Limb (tissue), 2 donors: ENCODE measurements at regions not wholly inside any gene's neighbourhood (a gene's known extent, or its start where the extent isn't known, plus 50 kb on each side); places are given as distances from the start of the nearest gene placed in this dataset.
"Not testable (repeated sequence)": the region's sequence is repeated elsewhere in the genome, so short reads cannot be mapped to it uniquely, and the experiment has no call there.

ENCODE experiments used
- DNase-seq, 2 donors: peaks; one replicate each; pipeline ENCODE4 v3.0.0-alpha.2; 2016; ENCODE audit errors: extremely low spot score in 2 of 2

- no peak for DNase-seq
These were observed 1519.6 kb downstream of the PCDH9 start for GRCh38 chr13:65710514-65710913.

GRCh38 chr13:65697843-65698242, 1532.3 kb downstream of the PCDH9 start:
- no peak for DNase-seq

DNA sequence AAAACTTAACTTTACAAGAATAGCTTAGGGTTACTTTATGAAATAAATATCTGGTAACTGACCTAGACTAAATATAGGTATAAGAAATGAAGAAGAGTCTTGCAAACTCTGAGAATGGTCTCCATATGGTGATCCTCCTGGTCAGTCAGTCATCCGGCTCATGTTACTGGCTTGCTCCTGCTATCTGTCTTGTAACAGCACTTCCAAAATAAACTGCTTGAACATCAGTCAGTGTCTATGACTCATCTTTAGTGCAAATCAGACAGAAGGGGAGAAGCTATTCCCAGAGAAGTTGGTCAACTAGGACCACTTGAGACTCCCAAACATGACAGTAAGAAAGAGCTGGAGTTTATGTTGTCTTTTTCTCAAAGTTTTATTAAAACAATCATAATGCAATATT, 1550.9 kb downstream of the PCDH9 start:
- DNase-seq: no peak

DNA sequence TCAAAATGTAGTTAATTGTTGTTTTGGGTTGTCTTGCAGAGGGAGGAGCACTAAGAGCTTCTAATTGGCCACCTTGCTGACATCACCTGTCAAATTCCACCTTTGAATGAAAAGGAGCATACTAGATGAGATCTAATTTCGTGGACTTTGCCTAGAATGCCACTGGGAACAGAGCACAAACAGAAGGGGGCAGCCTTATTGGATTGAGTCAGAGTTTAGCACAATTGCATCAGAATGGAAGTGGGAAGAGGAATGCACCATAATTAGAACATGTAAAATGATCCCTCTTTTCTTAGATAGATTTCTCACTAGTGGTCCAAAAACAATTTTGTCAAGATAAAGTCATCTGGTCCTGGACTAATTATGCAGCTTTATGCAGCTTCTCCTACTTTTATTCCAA, 1552.2 kb downstream of the PCDH9 start:
- no peak for DNase-seq

DNA sequence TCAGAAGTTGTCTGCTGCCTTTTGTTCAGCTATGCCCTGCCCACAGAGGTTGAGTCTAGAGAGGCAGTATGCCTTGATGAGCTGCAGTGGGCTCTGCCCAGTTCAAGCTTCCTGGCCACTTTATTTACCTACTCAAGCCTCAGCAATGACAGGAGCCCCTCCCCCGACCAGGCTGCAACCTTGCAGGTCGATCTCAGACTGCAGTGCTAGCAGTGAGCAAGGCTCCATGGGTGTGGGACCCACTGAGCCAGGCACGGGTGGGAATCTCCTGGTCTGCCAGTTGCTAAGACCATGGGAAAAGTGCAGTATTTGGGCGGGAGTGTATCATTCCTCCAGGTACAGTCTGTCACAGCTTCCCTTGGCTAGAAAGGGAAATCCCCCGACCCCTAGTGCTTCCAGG, 1554.8 kb downstream of the PCDH9 start:
- DNase-seq: not testable (repeated sequence)

DNA sequence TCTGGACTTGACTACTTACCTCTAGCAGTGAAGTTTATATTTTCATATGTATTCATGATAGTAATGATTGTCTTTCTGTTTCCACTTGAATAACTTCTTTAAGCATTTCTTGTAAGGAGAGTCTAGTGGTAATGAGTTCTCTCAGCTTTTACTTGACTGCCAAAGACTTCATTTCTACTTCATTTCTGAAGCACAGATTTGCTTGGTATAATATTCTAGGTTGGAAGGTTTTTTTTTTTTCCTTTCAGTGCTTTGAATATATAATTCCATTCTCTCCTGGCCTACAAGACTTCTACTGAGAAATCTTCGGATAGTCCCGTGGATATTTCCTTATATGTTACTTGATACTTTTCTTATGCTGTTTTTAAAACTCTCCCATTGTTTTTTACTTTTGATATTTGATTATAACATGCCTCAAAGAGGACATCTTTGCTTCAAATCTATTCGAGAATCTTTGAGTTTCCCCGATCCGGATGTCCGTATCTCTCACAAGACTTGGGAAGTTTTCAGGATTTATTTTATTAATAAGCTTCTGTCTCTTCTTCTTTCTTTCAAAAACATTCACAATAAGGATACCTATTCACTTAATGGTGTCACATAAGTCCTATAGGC, 1560.0 kb downstream of the PCDH9 start:
- DNase-seq: no peak

- DNase-seq: no peak
These were observed 1569.4 kb downstream of the PCDH9 start for GRCh38 chr13:65660731-65661130.

DNA sequence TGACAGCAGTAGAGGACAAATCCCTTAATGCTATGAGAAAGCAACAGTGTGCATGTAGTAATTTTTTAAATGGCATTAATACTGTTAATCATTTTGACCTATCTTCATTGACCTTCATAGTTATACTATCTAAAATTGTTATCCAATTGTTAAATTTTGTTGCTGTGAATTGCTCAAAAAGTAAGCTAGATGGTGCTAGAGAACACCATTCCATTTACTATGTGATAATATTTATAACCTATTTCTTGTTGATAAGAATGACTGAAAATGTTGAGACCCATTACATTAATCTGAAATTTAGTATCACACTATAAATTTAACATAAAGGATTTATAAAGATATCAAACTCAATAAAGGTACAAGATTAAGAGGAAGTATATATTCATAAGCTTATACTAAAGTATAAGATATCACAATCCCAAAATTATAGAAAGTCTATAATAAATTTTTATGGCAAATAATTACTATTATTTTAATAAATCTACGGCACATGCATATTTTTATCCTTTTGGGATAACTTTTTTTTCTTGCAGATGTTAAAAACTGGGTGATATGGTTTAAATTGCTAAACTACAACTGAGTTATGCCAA, 1573.3 kb downstream of the PCDH9 start:
- DNase-seq: peak in 1 of 2 donors; percentile 34

GRCh38 chr13:65653613-65654012, 1576.5 kb downstream of the PCDH9 start:
- DNase-seq: no peak

GRCh38 chr13:65650321-65650720, 1579.8 kb downstream of the PCDH9 start:
- no peak for DNase-seq

GRCh38 chr13:65642996-65643395, 1587.1 kb downstream of the PCDH9 start:
- DNase-seq: no peak

GRCh38 chr13:65642301-65642700, 1587.8 kb downstream of the PCDH9 start:
- no peak for DNase-seq

GRCh38 chr13:65638572-65639168, 1591.5 kb downstream of the PCDH9 start:
- peak in 1 of 2 donors; percentile 24 for DNase-seq

GRCh38 chr13:65633806-65634205, 1596.3 kb downstream of the PCDH9 start:
- peak in 1 of 2 donors; percentile 36 for DNase-seq

DNA sequence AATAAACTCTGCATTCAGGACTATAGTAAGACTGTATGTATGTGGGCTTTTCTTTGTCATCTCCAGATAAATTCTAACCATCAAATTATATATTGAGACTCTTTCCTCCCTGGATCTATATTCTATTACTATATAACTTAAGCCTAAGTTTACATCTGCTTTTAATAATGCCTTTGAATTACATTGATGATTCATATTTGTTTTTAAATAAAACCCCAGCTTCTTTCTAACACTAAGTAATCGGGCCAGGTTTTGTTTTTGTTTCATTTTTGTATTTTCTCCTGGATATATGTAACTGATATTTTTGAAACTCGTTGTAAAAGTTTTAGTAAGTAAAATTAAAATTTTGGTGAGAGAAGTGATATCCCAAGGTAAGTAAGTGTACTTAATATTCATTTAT, 1599.1 kb downstream of the PCDH9 start:
- peak in 1 of 2 donors; percentile 6 for DNase-seq

- DNase-seq: no peak
These were observed 1600.2 kb downstream of the PCDH9 start for GRCh38 chr13:65629926-65630325.

DNA sequence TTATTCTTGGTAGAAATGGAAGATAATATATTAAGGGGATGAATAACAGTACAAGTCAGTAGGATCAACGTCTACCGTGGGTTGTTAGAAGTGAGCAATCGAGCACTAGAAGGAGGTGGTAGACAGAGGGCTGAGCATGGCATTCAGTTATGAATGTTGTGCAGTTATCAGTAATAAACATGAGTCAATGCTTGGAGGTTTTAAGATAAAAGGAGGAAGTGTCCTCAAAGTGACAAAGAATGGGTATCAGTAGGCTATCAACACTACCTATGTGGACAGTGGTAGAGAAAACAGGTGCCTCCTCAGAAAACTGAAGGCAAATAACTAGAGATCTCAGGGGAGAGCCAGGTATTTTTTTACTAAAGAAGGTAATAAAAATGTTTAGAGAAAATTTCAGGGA, 1607.0 kb downstream of the PCDH9 start:
- no peak for DNase-seq

GRCh38 chr13:65615506-65615905, 1614.6 kb downstream of the PCDH9 start:
- DNase-seq: no peak

- no peak for DNase-seq
These were observed 1617.1 kb downstream of the PCDH9 start for GRCh38 chr13:65613004-65613403.

DNA sequence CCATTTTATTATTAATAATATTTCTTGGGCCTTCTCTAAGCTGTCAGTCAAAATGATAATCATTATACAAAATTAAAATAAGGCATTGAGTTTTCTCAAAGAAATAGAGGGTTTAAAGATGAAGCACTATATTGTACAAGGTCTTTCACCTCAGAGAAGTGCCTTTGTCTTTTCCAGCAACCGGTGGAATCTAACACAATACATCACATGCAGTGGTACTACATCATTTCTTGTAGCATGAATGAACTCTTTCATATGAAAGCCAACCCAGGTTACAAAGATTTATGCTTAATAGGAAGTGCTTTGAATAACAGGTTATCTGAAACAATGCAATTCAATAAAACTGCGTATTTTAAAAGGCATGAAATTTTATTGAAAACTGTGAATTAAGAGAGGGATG, 1620.8 kb downstream of the PCDH9 start:
- no peak for DNase-seq

- DNase-seq: no peak
These were observed 1623.5 kb downstream of the PCDH9 start for GRCh38 chr13:65606622-65607021.

DNA sequence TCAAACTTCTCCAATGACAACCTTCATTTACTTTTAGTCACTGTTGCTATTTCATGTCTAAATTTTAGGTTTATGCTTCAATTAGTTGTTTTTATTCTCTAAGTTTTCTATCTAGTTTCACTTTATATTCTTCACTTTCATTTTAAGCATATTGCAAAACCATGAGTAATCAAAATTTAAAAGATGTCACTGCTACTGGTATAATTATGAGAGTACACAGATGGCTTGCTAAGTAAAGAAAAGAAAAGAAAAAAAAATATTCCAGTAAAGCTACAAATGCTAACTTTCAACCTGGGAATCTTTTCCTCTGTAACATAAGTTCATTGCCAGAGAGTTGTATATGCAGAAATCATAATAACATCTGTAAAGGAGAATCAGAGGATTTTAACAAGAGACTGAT, 1624.7 kb downstream of the PCDH9 start:
- DNase-seq: no peak

GRCh38 chr13:65603160-65603559, 1627.0 kb downstream of the PCDH9 start:
- DNase-seq: no peak
